GM12864 (cell line): ENCODE measurements at regions not wholly inside any gene's neighbourhood (a gene's known extent, or its start where the extent isn't known, plus 50 kb on each side); places are given as distances from the start of the nearest gene placed in this dataset.

Source experiments
- DNase-seq: peaks from one replicate; pipeline ENCODE4 v3.0.0-alpha.2; 2011; ENCODE audit warnings: low read depth
- H3K4me3 ChIP-seq: 2 replicates; pipeline ENCODE4 v1.5.1; 2011; ENCODE audit warnings: mild to moderate bottlenecking, low read depth, low read length, control low read depth
- CTCF ChIP-seq: IDR thresholded peaks from 2 replicates; pipeline ENCODE4 v1.5.1; 2011; ENCODE audit warnings: low read depth, mild to moderate bottlenecking, moderate library complexity, low read length, control low read depth, inconsistent platforms; ENCODE audit errors: missing control alignments

GRCh38 chr18:3394648-3395047 is 55.3 kb upstream of the TGIF1 start:
- DNase-seq, result no peak
- no peak for TF ChIP-seq CTCF
- no peak overlapping the region for H3K4me3 ChIP-seq

GRCh38 chr18:3395466-3395865 is 54.5 kb upstream of the TGIF1 start:
- TF ChIP-seq CTCF, result no peak
- no peak for DNase-seq
- H3K4me3 ChIP-seq, result no peak overlapping the region

GRCh38 chr18:3397031-3397750 is 52.8 kb upstream of the TGIF1 start:
- no peak overlapping the region for H3K4me3 ChIP-seq
- no peak for DNase-seq
- no peak for TF ChIP-seq CTCF

- DNase-seq, result no peak
- TF ChIP-seq CTCF, result no peak
- H3K4me3 ChIP-seq, result no peak overlapping the region
These were observed 52.2 kb upstream of the TGIF1 start for GRCh38 chr18:3397786-3398185.
